ENCODE measurements at regions not wholly inside any gene's neighbourhood (a gene's known extent, or its start where the extent isn't known, plus 50 kb on each side); places are given as distances from the start of the nearest gene placed in this dataset.
"Not testable (repeated sequence)": the region's sequence is repeated elsewhere in the genome, so short reads cannot be mapped to it uniquely, and the experiment has no call there.

DNA sequence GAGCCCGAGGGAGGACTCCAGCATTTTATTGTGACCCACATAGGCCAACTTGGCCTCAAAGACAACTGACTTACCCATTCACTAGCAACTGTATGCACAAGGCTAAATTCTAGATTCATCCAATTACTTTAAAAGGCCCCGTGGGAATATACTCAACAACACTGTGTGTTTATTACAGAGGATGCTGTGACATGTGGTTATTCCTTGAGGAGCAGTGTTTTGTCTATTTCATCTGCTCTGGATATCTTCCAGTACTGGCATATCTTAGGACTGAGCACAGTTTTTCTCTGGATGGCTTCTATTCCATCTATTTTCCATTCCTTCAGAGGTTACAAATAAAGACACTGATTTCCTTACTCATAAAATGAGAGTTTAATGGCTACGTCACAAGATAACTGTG lies 87.2 kb upstream of the KRAS start:
- DNase-seq: no peak

DNA sequence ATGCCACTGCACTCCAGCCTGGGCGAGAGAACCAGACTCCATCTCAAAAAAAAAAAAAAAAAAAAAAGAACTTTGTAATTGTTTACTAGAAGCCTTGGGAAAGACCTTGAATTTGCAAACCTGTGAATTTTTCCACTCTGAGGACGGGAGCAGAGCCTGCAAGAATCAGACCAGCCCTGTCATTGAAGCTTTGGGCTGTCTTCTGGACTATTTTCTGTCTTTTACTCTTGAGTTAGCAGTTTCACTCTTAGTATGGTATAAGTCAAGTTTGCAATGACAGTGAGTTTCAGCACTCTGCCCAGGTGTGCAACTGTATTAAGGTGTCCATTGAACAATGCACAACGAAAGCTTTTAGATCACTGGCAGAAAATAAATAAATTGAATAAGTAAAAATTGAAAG lies 81.4 kb upstream of the KRAS start:
- DNase-seq: no peak

DNA sequence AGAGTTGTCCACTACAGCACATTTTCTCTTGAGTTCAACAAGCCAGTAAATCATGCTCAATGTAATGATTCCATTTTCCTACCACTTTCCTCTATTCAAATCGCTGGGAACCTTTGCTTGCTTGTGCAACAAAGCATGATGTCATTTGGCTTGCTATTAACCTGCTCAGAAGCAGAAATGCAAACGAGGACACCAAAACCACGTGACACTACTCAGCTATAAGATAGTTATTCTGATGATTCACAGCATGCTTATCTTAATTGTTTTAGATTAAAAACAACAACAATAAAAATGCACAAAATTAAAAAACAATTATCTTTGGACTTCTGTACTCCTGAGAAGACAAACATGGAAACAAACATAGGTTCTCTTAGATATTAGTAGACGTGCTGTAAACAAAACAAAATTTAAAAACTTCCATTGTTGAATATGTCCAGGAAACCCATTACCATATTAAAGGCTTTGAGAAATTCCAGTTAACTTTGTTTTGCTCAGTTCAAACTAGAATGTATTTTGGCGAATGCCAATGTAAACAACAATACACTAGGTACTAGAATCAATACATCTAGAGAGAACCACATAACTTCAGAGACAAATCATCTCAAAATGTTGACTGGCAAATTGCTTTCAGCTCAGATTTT lies 77.5 kb upstream of the KRAS start:
- DNase-seq: no peak

DNA sequence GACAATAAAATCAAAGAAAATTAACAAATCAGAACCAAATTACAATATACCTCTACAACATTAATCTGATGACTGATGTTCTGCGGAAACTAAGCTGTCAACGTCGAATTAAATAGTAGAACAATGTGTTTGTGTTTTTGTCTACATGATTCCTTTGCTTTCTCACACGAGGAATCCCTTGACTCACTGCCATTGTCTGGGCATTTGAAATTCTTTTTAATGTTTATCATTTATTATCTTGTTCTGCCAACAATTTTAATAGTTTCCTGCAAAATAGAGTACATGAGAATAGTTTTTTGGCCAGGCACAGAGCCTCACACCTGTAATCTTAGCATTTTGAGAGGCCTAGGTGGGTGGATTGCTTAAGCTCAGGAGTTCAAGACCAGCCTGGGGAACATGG lies 76.6 kb upstream of the KRAS start:
- no peak for DNase-seq

DNA sequence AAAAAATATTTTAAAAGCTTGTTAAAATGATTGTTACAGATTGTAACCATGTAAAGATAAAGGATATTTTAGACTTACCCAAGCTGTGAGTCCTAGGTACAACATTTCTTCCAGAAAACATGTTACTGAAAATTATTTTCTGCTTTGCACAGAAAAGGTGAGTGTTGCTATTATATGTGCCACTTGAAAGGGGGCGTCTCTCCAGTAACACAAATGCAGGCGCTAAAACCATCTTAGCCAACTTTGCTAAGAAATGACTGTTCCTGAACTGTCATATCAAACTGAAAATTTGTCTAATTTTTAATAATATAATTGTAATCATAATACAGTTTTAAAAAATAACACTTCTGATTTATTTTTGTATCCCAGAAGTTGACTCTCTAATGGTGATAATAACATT lies 75.6 kb upstream of the KRAS start:
- DNase-seq: no peak

DNA sequence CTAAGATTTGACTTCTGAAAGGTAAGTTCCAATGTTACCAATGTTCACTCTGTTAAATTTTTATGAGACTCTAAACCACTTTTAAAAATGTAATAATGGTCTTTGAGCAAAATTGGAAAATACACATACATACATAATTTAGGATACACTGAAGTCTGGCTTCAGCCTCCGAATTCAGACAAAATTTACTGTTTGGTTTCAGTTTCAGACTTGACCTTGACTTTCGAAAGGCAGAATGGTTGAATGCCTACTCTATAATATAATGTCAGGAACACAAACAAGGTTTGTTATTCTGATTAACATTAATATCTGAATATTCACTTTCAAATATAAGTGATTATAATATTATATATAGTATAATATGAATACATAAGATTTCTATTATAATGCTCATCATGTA lies 74.1 kb upstream of the KRAS start:
- DNase-seq: no peak

DNA sequence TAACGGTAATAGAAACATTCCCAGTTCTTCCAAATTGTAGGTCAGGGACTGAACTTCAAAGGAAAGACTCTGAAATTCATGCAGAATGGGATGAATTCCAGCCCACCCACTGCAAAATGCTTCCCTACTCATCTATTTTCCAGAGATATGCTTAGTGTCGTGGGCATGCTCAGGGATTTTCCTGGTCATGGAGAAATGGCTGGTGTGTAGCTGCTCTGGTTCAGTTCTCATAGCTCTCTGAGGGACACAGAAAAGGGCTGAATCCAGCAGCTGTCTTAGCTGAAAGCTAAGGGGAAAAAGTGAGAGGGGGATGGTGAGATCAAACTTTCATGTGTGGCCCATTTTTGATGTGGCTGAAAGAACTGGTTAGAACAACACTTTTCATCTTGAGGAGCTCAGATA lies 72.9 kb upstream of the KRAS start:
- DNase-seq: no peak

DNA sequence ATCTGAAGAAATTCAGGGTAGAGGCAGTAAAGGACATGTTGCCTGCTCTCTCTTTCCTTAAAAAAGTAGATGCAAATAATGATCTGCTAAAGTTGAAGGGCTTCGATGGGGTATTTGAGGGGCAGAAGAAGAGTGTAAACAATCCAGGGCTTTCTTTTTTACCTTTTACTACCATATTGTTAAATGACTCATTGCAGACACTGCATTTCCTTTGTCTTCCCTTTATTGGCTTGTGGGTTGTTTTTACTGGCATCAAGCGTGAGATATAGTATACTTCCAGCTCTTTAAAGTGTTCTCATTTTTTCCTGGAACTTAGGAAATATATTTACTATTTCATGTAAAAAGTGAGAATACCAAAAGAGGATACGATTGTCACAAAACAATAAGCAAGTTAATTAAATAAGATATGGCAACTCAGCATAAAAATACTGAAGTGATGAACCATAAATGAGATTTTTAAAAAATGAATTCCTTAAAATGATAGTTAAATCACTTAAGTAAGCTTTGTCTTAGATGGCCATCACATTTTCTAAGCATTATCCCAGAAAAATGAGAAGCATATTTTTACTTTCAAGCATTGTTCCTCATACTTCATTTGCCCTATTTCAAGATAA lies 72.3 kb upstream of the KRAS start:
- no peak for DNase-seq

DNA sequence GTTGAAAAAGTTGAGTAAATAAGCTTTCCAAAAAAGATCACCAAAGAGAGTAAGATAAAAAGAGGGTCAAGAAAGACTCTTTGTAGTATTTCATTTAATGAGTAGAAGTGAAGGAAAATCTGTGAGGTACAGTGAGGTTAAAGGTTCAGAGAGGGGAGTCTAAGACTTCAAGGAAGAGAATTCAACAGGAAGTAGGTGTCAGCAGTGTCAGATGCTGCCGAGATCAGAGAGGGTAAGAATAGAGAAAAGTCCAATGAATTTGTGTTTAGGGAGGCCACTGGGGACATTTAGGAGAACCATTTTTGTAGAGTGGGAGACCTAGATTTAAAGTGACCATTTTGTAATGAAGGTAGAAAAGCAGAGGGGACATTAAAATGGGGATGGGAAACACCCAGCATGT lies 71.6 kb upstream of the KRAS start:
- no peak for DNase-seq

DNA sequence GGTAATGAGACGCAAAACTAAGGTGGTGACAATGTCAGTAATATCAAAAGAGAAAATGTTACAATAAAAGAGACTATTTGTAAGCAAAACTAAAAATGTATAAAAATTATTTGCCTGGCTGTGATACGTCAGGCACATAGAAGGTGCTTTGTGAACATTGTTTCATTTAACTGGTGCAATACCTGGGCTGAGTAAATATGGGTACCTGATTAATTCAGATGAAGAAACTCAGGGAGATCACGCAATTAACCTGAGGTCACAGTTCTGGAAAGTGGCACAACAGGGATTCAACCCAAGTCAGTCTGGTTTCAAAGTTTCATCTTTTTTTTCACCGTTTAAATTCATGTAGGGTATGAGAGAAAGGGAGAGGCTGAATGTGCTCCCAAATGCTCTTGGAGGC lies 71.0 kb upstream of the KRAS start:
- DNase-seq: no peak

DNA sequence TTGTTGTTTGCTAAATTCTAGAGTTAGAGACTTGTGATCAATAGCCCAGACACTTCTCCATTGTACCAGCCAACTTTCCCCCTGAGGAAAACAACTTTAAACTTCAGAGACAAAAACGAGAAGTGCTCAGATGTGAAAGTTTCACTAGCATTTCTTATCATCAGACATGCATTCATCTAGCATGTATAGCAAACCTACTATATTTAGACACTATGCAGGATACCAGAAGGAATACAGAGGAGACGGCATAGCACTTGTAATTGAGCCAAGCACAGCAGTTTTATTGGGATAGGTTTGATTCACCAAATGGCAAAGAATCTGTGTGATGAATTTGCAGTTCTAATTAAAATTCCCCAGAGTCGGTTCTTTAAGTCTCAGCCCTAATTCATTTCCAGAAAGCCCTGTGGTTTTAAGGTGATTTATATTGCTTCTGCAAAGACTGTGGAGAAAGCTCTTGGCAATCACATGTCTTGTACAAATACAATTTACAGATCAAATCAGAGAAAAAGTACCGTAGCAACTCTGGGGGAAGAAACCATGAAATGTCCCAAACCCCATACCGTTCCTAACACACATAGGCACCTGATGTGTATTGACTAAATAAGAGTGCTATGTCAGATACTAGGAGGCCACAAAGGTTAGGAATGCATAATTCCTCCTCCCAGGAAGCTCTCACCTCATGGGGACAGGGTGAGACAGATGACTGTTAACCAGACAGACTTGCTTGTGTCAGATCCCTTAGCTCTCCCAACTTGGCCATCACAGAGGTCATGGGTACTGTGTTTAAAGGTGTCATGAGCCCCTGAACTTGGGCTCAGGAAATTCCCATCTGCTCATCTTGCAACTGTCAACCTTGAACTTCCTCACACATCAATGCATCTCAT lies 69.6 kb upstream of the KRAS start:
- no peak for DNase-seq

DNA sequence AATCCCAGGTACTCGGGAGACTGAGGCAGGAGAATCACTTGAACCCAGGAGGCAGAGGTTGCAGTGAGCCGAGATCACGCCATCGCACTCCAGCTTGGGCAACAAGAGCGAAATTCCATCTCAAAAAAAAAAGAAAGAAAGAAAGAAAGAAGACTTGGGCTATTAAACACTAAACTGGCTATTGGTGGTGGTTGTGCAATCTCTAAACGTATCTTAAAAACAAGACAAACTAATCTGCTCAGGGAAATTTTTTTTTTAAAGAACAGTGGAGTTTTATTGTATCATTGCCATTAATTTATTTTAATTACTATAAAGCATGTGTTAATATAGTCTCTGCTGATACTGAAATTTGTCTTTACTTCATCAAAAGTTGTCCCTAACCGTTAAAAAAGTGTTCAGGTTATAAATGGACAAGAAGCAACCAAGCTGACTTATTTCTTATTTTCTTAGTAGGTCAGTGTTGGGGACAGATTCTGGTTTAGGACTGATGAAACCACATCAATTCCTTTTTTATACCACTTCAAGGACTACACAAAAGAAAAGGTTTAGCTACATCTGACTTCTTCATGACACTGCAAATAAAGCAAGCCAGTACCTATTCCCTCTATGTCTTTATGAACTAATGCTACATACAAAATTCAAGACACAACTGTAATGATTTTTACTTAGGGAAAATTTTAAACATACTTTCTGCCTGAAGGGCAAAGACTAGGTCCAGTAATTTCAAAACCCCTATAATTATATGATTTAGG lies 68.7 kb upstream of the KRAS start:
- DNase-seq: no peak

DNA sequence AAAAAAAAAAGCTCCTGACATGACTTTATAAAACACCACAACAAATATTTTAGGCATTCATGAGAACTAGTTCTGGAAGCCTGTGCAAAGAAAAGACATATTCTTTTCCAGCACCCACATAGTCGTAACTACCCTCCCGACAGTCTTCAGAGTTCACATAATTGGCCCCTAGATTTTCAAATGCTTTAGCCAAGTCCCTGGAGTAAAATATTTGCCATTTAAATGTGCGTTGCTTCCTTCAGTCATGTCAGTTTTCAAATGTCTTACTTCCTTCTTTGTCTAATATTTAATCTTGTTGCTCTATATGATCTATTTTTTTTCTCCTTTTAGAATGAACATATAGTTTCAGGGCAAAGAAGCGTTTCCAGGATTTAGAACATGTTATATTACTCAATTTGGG lies 66.8 kb upstream of the KRAS start:
- no peak for DNase-seq

DNA sequence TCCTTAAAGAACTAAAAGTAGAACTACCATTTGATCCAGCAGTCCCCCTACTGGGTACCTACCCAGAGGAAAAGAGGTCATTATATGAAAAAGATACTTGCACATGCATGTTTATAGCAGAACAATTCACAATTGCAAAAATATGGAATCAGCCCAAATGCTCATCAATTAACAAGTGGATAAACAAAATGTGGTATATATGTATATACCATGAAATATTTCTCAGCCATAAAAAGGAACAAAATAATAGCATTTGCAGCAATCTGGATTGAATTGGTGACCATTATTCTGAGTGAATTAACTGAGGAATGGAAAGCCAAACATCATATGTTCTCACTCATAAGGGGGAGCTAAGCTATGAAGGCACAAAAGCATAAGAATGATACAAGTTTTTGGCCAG lies 64.7 kb upstream of the KRAS start:
- DNase-seq: no peak

DNA sequence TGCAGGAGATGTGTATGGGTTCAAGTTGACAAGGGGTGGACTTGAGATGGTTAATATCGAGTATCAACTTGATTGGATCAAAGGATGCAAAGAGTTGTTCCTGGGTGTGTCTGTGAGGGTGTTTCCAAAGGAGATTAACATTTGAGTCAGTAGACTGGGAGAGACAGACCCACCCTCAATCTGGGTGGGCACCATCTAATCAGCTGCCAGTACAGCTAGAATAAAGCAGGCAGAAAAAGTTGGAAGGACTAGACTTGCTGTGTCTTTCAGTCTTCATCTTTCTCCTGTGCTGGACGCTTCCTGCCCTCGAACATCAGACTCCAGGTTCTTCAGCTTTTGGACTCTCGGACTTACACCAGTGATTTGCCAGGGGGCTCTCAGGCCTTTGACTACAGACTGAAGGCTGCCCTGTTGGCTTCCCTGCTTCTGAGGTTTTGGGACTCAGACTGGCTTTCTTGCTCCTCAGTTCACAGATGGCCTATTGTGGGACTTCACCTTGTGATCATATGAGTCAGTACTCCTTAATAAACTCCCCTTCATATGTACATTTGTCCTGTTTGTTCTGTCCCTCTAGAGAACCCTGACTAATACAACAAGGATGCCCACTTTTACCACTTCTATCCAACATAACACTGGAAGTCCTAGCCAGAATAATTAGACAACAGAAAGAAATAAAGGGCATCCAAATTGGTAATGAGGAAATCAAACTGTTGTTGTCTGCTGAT lies 62.7 kb upstream of the KRAS start:
- DNase-seq: not testable (repeated sequence)

DNA sequence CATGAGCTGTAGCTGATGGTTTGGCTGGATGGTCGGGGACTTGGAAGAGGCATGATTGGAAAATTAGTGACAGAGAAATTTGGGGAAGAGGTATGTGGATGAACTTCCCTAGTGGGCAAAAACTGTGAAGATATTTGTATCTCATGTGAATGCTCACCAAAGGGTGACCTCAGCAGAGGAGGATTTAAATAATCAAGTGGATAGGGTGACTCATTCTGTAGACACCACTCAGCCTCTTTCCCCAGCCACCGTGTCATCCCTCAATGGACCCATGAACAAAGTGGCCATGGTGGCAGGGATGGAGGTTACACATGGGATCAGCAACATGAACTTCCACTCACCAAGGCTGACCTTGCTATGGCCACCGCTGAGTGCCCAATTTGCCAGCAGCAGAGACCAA lies 60.8 kb upstream of the KRAS start:
- no peak for DNase-seq

DNA sequence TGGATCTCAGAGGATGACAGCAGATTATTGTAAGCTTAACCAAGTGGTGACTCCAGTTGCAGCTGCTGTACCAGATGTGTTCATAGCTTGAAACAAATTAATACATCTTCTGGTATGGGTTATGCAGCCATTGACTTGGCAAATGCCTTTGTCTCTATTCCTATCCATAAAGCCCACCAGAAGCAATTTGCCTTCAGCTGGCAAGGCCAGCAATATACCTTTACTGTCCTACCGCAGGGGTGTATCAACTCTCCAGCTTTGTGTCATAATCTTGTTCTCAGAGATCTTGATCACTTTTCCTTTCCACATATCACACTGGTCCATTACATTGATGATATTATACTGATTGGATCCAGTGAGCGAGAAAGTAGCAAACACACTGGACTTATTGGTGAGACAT lies 59.3 kb upstream of the KRAS start:
- not testable (repeated sequence) for DNase-seq

DNA sequence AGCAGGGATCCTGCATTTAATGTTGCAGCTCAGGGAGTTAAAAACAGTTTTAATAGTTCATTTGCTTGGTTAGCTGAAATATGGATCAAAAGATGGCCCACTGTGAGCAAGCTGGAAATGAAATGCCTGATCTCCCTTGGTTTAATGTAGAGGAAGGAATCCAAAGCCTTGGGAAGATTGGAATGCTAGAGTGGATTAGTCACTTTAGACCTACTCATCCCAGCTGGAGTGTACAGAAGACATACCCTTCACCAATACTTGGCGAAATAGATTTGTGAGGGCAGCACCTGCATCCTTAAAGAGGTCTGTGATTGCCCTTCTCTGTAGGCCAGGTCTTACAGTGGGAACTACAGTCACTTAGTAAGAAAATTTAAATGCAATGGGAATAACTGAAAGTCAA lies 58.0 kb upstream of the KRAS start:
- no peak for DNase-seq

DNA sequence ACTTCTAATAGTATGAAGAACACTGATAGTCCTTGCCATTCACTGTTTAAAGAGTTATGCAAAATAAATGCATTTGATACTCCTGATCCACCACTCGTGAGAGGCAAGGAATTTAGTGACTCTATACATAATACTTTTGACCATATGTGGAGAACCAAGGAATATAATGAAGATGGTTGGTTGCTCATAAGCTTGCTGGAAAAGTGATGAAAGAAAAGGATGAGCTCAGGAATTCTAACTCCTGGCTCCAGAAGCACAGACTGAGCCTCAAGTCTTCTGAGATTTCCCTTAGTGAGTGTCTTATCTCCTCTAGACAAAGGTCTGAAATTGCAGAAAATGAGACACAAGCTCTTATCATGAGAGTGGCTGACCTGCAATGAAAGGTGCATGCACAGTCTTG lies 57.1 kb upstream of the KRAS start:
- no peak for DNase-seq

DNA sequence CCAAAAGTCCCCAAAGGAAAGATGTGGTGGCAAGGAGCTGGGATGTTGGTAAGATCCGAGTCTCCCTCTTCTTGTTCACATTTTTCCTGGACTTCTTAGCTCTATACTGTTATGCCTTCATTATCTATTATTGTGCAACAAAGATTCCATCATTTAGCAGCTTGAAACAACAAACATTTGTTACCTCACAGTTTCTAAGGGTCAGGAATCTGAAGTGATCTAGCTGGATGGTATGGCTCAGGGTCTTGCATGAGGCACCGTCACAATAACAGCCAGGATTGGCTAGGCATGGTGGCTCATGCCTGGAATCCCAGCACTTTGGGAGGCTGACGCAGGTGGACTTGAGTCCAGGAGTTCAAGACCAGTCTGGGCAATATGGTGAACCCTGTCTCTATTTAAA lies 51.1 kb upstream of the KRAS start:
- no peak for DNase-seq
